ENCODE measurements at regions not wholly inside any gene's neighbourhood (a gene's known extent, or its start where the extent isn't known, plus 50 kb on each side); places are given as distances from the start of the nearest gene placed in this dataset.

- DNase-seq: no peak
Observed at GRCh38 chr6:145008715-145009114, 723.6 kb downstream of the UTRN start.

DNA sequence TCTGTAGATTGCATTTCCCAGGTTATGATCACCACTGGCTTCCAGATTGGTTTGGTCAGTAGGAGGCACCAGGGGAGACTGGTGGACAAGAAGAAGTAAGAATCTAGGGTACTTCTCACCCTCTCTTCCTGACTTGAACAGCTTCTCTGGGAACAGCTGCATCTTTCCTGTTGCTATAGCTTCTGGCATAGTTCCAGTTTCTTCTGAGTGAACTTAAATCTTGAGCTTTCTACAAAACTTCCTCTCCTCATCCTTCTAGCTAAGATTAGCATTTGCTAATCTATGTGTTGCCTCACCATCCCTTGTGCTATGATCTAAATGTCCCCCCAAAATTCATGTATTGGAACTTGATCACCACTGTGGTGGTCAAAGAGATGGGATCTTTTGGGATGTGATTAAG is 724.6 kb downstream of the UTRN start:
- DNase-seq: no peak

GRCh38 chr6:145012039-145012662 is 723.2 kb downstream of the EPM2A start:
- DNase-seq: no peak

- DNase-seq: no peak
Observed at GRCh38 chr6:145015739-145016558, 719.4 kb downstream of the EPM2A start.

DNA sequence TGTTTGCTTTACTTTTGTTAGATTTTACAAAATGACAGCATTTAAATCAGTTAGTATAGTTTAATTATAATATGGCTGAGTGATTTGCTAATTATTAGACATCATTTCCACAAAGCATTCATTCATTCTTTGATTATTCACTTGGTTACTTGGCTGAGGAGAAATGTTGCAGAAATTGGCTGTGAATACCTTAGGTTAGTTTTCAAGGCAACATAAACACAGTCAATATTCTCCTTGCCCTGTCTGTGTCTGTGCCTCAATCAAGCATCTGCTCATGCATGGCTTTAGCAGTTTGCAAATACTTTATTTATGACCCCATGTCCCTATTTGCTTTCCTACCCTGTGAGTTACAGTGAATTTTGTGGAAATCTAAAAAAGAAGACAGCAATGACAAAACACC is 718.3 kb downstream of the EPM2A start:
- no peak for DNase-seq

DNA sequence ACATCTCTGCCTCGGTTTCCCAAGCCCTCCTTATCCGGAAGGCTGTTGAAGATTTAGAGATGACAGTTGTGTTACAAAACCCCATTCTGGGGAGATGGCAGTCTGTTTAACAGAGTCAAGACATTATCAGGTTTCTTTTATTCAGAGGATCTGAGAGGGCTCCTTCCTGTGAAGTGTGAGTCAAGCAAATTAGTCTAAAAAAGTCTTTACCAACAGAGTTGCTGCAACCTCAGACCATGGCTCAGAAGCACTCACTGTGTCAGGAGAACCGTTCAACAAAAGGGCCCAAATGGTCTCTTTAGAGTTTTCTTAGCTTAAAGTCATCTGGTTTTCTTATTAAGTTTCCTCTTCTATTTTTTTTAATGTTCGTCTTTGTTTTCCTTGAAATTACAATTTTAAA is 717.8 kb downstream of the EPM2A start:
- DNase-seq: no peak

DNA sequence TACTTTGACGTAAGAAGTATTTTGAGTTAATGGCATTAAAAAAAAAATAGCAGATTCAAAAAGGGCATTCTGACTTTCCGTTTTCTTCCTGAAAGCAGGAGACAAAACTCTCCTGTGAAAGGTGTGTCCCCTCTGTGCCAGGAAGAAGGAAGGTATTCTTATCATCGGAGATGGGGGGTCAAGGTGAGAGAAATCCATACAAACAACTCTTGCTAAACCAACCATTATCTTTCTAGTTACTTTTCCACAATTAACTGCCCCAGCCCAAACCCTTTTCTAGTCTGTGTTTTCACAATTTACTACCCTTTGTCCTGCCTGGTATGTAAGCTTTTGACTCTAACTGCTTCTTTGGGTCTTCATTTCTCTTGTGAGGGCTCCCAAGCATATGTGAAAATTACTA is 717.3 kb downstream of the EPM2A start:
- no peak for DNase-seq

DNA sequence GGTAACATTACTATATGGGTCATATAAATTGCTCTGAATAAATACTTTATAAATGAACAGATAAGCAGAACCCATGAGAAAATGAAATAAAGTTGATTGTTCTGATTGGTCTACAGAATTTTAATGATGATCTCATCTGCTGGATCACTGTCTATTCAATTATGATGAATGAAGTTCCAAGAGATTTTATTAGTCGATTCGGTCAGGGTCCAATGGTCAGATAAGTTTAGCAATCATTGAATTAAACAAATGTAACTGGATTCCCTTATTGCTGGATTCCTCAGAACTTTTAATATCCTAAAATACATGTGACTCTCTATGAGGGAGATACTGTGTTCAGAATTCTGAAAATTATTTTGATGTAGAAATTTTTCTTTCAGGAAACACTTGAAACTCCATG is 715.2 kb downstream of the EPM2A start:
- DNase-seq: no peak

DNA sequence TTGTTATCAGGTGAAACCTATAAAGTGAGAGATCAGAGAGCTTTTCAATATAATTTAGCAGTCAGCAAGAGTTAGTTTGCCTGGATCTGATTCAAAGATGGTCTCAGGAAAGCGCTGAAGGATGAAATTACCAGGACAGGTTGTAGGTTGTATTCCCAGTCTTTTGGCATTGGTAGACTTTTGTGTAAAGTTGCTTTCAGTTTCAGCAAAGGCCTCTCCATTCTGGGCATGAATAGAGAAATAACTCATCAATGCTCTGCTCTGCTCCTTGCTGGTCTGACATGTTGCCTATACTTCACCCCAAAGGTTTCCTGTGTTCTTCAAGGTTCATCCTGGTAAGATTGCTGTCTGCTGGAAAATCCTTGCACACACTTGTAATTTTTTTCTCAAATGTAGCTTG is 714.8 kb downstream of the EPM2A start:
- no peak for DNase-seq

- DNase-seq: no peak
Observed at GRCh38 chr6:145022199-145022796, 713.0 kb downstream of the EPM2A start.

DNA sequence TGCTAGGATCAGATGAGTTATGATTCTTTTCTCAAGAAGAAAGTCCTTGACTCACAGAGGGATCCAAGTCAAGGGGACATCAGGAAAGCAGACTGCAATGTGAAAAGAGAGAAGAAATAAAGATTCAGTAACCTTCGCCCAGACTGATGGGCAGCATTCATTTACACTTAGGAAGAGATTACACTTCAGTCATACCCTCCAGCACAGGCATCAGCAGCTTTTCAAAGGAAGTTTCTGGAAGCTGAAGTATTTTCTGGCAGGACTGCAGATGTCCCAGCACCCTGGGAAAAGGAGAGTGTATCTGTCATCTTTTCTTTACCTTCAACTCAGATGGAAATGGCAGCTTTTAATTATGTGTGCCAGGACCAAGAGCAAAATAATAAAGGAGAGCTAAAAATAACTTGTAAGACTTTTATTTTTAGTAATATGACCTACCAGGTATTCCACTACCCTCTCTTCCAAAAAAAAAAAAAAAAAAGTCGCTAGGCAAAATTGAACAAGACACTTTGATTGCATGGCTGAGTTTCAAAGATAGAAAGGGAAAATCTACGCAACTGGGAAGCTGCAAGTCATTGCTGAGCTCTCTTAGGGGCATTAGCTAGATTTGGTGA is 712.1 kb downstream of the EPM2A start:
- DNase-seq: no peak

GRCh38 chr6:145025488-145025887 is 709.8 kb downstream of the EPM2A start:
- DNase-seq: peak; percentile 54

GRCh38 chr6:145026267-145026679 is 709.0 kb downstream of the EPM2A start:
- no peak for DNase-seq

DNA sequence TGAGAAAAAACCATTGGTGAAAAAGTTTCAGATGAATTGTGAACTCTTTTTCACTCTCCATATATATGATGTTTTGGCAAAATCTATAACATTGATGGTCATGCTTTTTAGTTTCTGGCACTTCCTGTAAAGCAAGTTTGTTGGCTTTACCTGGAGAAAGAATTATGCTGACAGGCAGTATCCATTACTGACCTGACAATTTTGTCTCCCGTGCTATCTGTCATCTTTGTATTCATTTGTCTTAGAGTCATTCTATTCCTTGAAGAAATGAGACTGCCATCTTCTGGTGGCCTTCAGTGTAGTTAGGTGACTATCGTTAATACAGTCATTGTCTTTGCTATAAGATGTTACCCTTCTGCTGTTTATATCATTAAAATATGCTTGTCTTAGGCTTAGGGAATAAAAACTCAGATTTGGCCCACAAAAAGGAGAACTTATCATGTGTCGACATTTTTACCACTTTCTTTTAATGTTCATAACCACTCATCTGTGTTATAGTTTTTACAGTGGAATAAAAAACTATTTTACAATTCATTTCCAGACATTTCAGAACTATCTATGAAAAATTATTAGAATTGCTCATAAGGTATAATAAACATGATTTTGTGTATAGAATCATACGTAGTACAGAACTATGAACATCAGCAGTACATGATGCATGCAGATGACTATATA is 707.0 kb downstream of the EPM2A start:
- DNase-seq: no peak

DNA sequence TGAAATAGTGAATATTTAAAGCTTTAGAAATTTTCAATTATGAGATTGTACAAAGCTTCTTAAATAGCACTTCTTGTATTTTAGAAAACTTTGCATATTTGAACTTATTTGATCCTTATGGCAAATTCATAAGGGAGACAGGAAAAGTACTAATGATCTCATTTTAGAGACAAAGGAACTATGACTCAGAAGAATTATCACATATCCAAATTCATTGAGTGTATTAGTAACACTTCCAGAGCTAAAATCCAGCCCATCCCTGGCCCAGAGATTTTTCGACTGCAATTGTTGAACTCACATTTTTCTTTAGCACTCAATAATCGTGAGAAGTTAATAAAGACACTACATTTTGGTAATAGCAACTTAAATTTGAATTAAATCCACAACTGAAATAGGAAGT is 704.3 kb downstream of the EPM2A start:
- DNase-seq: no peak

- no peak for DNase-seq
Observed at GRCh38 chr6:145031962-145032361, 703.4 kb downstream of the EPM2A start.

DNA sequence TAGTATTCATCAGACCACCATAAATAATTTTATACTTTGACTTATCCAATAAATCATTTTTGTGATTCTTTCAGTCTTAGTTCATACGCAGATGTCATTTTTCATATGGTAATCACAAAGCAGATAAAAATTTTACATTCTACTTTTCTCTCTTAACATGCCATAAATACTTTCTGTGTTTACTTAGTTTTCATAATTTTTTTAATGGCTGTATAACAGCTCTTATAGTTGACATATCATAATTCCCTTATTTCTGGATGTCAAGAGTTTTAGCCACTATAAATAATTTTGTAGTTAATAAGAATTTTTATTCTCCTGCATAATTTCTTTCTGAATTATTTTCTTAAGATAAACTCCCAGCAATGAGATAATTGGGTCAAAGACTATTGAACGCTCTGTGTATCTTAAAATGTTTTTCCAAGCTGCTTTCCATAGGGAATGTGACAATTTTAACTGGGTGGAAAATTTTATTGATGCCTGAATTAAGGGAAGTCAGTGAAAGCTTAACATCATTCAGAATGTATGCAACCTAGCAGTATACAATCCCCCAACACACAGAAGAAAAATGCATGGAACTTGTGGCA is 702.7 kb downstream of the EPM2A start:
- no peak for DNase-seq

DNA sequence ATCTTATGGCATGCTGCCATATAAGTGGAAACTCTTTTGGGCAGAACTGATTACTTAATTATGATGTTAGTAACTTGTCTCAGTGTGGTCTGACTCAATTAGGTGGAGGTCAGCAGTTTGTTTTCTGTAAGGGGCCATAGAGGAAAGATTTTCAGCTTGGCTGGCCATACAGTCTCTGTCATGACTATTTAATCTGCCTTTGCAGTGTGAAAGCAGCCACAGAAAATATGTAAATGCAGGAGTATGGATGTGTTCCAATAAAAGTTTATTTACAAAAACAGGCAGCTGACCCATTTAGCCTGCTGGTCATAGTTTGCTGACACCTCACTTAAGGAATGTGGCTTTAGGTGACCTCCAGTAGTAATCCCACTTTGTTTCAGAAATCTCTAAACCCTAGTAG is 700.7 kb downstream of the EPM2A start:
- DNase-seq: no peak

- no peak for DNase-seq
Observed at GRCh38 chr6:145036236-145036635, 699.1 kb downstream of the EPM2A start.

- no peak for DNase-seq
Observed at GRCh38 chr6:145036848-145037567, 698.3 kb downstream of the EPM2A start.

DNA sequence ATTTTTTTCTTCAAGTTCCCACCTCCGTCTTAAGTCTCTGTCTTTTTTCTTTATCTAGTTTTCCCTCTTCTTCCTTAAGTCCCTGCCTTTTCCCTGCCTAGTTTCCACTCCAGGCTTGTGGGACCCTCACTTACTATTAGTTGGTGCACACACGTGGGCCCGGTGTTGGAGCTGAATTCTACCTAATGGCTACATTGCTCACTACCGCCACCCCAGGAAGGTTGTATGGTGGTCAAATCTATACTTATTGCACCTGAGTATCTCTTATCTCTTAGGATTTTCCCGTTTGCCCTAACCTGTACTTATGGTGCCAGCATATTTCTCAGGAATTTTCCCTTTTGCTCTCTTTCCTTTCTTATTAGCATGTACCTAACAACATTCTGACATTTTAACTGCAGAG is 692.8 kb downstream of the EPM2A start:
- no peak for DNase-seq

- DNase-seq: no peak
Observed at GRCh38 chr6:145043926-145044500, 691.3 kb downstream of the EPM2A start.

Measured in NCI-H2029 treated with DMSO at 0.1 percent for 48 hours (cell line).